ENCODE measurements at regions not wholly inside any gene's neighbourhood (a gene's known extent, or its start where the extent isn't known, plus 50 kb on each side); places are given as distances from the start of the nearest gene placed in this dataset.

DNA sequence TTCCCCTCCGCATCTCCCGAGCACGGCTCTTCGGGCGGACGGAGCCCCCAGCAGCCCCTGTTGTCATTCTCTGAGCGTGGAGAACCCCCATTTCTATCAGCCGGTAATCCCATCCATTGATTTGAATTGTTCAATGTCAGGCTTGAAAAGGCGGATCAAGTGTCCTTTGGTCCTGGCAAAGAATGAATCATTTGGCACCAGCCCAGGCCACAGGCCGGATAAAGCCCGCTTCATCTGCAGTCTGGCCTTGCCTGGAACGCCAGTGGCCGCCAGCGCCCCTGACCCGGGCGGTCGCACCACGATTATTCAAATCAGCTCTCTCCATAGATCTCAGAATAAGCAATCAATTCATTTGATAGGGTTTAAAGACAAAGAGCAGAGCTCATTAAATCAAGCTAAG lies 188.9 kb downstream of the BRD1 start:
- DNase-seq (ENCODE audit: low read depth in 1 of 2, low spot score in 1 of 2), result no peak
- H3K27ac ChIP-seq (replicated peaks), result no peak overlapping the region
- TF ChIP-seq REST (IDR thresholded peaks at IDR 0.05; ENCODE audit: insufficient replicate concordance, low read depth), result no peak
- no peak for TF ChIP-seq POLR2AphosphoS5 (IDR thresholded peaks at IDR 0.05; ENCODE audit: low read depth)
- no peak for TF ChIP-seq SPI1 (IDR thresholded peaks at IDR 0.05; ENCODE audit: borderline replicate concordance, low read depth)
- no peaks in the 10 kb centered on the region for H3K27me3 ChIP-seq (ENCODE audit: insufficient read depth, poor library complexity, severe bottlenecking)
- H3K4me3 ChIP-seq (replicated peaks; ENCODE audit: insufficient read depth, low read length), result no peak overlapping the region

GRCh38 chr22:49638001-49638400 lies 189.7 kb downstream of the BRD1 start:
- Histone ChIP-seq H3K27me3 (ENCODE audit: insufficient read depth, poor library complexity, severe bottlenecking) (no peaks in the 10 kb centered on the region), H3K27ac (replicated peaks) (no peak overlapping the region), H3K4me3 (replicated peaks; ENCODE audit: insufficient read depth, low read length) (no peak overlapping the region)
- DNase-seq (ENCODE audit: low read depth in 1 of 2, low spot score in 1 of 2), result no peak
- TF ChIP-seq GABPA (IDR thresholded peaks at IDR 0.05; ENCODE audit: low read depth), result no peak
- TF ChIP-seq POLR2AphosphoS5 (IDR thresholded peaks at IDR 0.05; ENCODE audit: low read depth), result no peak
- no peak for TF ChIP-seq SPI1 (IDR thresholded peaks at IDR 0.05; ENCODE audit: borderline replicate concordance, low read depth)

DNA sequence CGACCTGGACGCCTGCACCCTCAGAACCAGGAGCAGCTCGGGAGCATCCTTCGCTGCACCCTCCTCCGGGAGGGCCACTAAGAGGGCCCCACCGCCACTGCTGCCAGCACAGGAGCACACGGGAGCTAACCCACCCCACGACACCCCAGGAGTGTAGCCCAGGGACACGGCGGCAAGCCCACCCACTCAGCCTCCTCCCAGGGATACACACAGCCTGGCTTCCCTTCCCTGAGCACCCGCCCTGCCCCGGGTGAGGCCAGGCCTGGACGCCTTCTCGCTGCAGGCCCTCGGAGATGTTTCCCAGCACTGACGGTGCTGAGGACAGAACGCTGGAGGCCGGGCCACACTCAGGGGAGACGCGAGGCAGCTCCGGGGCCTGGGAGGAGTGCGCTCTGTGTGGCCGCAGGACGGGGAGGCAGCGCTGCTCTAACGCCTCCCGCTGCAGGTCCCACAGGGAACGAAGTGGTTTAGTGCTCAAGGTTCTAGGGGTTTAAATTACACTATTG lies 190.4 kb downstream of the BRD1 start:
- TF ChIP-seq POLR2AphosphoS5 (IDR thresholded peaks at IDR 0.05; ENCODE audit: low read depth) (no peak), REST (IDR thresholded peaks at IDR 0.05; ENCODE audit: insufficient replicate concordance, low read depth) (no peak), SPI1 (IDR thresholded peaks at IDR 0.05; ENCODE audit: borderline replicate concordance, low read depth) (no peak), GABPA (IDR thresholded peaks at IDR 0.05; ENCODE audit: low read depth) (no peak)
- TF ChIP-seq, protein P1, sequence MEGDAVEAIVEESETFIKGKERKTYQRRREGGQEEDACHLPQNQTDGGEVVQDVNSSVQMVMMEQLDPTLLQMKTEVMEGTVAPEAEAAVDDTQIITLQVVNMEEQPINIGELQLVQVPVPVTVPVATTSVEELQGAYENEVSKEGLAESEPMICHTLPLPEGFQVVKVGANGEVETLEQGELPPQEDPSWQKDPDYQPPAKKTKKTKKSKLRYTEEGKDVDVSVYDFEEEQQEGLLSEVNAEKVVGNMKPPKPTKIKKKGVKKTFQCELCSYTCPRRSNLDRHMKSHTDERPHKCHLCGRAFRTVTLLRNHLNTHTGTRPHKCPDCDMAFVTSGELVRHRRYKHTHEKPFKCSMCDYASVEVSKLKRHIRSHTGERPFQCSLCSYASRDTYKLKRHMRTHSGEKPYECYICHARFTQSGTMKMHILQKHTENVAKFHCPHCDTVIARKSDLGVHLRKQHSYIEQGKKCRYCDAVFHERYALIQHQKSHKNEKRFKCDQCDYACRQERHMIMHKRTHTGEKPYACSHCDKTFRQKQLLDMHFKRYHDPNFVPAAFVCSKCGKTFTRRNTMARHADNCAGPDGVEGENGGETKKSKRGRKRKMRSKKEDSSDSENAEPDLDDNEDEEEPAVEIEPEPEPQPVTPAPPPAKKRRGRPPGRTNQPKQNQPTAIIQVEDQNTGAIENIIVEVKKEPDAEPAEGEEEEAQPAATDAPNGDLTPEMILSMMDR (IDR thresholded peaks at IDR 0.05; ENCODE audit: insufficient read depth, low read length), result no peak
- H3K4me3 ChIP-seq (replicated peaks; ENCODE audit: insufficient read depth, low read length), result no peak overlapping the region
- H3K27ac ChIP-seq (replicated peaks), result no peak overlapping the region
- no peaks in the 10 kb centered on the region for H3K27me3 ChIP-seq (ENCODE audit: insufficient read depth, poor library complexity, severe bottlenecking)
- DNase-seq (ENCODE audit: low read depth in 1 of 2, low spot score in 1 of 2), result no peak

DNA sequence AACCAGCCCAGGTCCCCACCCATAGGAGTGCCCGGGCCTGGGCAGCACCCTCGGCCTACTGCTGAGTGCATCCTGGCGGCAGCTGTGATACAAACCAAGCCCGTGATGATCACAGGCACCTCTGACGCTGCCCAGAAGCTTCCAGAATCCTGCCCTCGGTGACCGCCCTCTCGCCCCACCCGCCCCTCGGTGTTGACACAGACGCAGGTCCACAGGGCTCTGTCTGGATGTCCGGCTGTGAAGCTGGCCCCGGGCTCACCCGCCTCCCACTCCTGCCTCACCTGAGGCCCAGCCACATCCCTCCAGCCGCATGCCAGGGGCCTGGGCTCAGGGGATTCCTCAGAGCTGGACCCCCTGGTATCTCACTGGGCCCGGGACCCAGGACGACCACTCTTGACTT lies 191.0 kb downstream of the BRD1 start:
- Histone ChIP-seq H3K27me3 (ENCODE audit: insufficient read depth, poor library complexity, severe bottlenecking) (no peaks in the 10 kb centered on the region), H3K4me3 (replicated peaks; ENCODE audit: insufficient read depth, low read length) (no peak overlapping the region), H3K27ac (replicated peaks) (no peak overlapping the region)
- DNase-seq (ENCODE audit: low read depth in 1 of 2, low spot score in 1 of 2), result no peak
- no peak for TF ChIP-seq GABPA (IDR thresholded peaks at IDR 0.05; ENCODE audit: low read depth)
- TF ChIP-seq SPI1 (IDR thresholded peaks at IDR 0.05; ENCODE audit: borderline replicate concordance, low read depth), result no peak
- TF ChIP-seq, protein P1 (IDR thresholded peaks at IDR 0.05; ENCODE audit: insufficient read depth, low read length), result no peak
- no peak for TF ChIP-seq REST (IDR thresholded peaks at IDR 0.05; ENCODE audit: insufficient replicate concordance, low read depth)
- TF ChIP-seq POLR2AphosphoS5 (IDR thresholded peaks at IDR 0.05; ENCODE audit: low read depth), result no peak

Data from HL-60 (cell line).